ENCODE measurements at regions not wholly inside any gene's neighbourhood (a gene's known extent, or its start where the extent isn't known, plus 50 kb on each side); places are given as distances from the start of the nearest gene placed in this dataset.

- no peaks in the 10 kb centered on the region for H3K9me2 ChIP-seq (replicated peaks; ENCODE audit: insufficient read depth)
Observed at GRCh38 chr2:172246649-172247048, 143.9 kb upstream of the DLX2 start.

DNA sequence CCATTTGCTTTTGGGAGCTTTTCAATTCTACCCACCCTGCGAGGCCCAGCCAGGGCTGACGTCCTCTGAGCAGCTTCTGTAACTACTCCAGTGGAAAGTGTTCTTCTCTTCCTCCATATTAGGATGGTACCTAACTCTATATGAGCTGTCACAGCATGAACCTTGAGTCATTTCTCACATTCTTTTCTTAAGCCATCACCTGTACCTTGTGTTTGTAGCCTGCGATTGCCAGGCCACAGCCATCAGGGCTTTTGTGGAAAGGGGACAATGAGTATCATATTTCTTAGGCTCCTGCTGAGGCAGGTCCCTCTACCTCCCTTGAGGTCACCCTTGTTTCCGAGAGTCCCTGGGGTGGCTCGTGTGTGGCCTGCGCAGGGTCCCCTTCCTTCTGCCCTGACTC, 144.5 kb upstream of the DLX2 start:
- Histone ChIP-seq H3K4me3 (no peak overlapping the region), H3K27ac (no peak overlapping the region), H3K4me1 (ENCODE audit: insufficient read depth) (no peaks in the 10 kb centered on the region), H3K9me2 (replicated peaks; ENCODE audit: insufficient read depth) (no peaks in the 10 kb centered on the region), H3K4me2 (no peak overlapping the region), H2AFZ (no peak overlapping the region), H3K36me3 (replicated peaks; ENCODE audit: insufficient read depth, low read depth) (no peaks in the 10 kb centered on the region), H3K79me2 (no peaks in the 10 kb centered on the region), H3K9me3 (ENCODE audit: low read depth) (no peaks in the 10 kb centered on the region), H3K27me3 (no peaks in the 10 kb centered on the region), H4K20me1 (ENCODE audit: insufficient read depth, poor library complexity, severe bottlenecking) (no peaks in the 10 kb centered on the region)
- TF ChIP-seq EZH2 (IDR thresholded peaks at IDR 0.05; ENCODE audit: borderline replicate concordance) (no peak), CTCF (IDR thresholded peaks at IDR 0.05; ENCODE audit: poor library complexity) (no peak)
- DNase-seq (ENCODE audit: low spot score) = no peak
- WGBS (ENCODE audit: low lambda C conversion rate, missing lambda C conversion rate) = 88% methylated on average over 6 of the region's 6 CpGs

More at GRCh38 chr2:172246649-172247048, 143.9 kb upstream of the DLX2 start:
- WGBS (ENCODE audit: low lambda C conversion rate, missing lambda C conversion rate) = 85% methylated on average over 4 of the region's 4 CpGs
- no peak for TF ChIP-seq CTCF (IDR thresholded peaks at IDR 0.05; ENCODE audit: poor library complexity)
- TF ChIP-seq EZH2phosphoT487 (IDR thresholded peaks at IDR 0.05; ENCODE audit: low read depth, severe bottlenecking, unreplicated experiment) = no peak
- no peak for TF ChIP-seq EZH2 (IDR thresholded peaks at IDR 0.05; ENCODE audit: borderline replicate concordance)
- Histone ChIP-seq H3K9me3 (ENCODE audit: low read depth) (no peaks in the 10 kb centered on the region), H3K36me3 (replicated peaks; ENCODE audit: insufficient read depth, low read depth) (no peaks in the 10 kb centered on the region), H3K4me1 (ENCODE audit: insufficient read depth) (no peaks in the 10 kb centered on the region), H3K4me2 (no peak overlapping the region), H3K27me3 (no peaks in the 10 kb centered on the region), H3K4me3 (no peak overlapping the region), H2AFZ (no peak overlapping the region), H3K27ac (no peak overlapping the region), H4K20me1 (ENCODE audit: insufficient read depth, poor library complexity, severe bottlenecking) (no peaks in the 10 kb centered on the region), H3K79me2 (no peaks in the 10 kb centered on the region)
- no peak for DNase-seq (ENCODE audit: low spot score)

DNA sequence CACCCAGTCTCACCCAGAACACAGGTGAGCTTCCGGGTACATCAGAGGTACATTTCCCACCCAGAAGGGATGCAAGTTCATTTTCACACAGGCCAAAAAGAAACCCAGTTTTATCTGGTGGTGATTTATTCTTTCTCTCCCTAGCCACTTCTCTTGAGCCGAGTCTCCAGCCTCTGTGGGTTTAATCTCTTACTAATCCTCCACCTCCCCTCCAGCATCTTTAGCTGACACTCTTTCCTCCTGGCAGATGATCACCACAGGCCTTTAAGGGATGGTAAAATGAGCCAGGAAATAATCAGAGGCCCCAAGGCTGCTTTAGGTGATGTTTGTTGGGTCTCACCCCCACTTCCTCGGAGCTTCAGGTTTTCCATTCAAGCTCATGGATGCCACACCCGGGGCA, 145.7 kb upstream of the DLX2 start:
- Histone ChIP-seq H3K27ac (no peak overlapping the region), H2AFZ (no peak overlapping the region), H3K27me3 (no peaks in the 10 kb centered on the region), H3K4me3 (no peak overlapping the region), H3K4me2 (no peak overlapping the region), H3K4me1 (ENCODE audit: insufficient read depth) (peaks cover 4% of the 10 kb centered on the region), H3K9me3 (ENCODE audit: low read depth) (no peaks in the 10 kb centered on the region), H3K36me3 (replicated peaks; ENCODE audit: insufficient read depth, low read depth) (no peaks in the 10 kb centered on the region), H3K9me2 (replicated peaks; ENCODE audit: insufficient read depth) (no peaks in the 10 kb centered on the region), H3K79me2 (no peaks in the 10 kb centered on the region), H4K20me1 (ENCODE audit: insufficient read depth, poor library complexity, severe bottlenecking) (no peaks in the 10 kb centered on the region)
- no peak for TF ChIP-seq EZH2phosphoT487 (IDR thresholded peaks at IDR 0.05; ENCODE audit: low read depth, severe bottlenecking, unreplicated experiment)
- no peak for TF ChIP-seq EZH2 (IDR thresholded peaks at IDR 0.05; ENCODE audit: borderline replicate concordance)
- no peak for TF ChIP-seq CTCF (IDR thresholded peaks at IDR 0.05; ENCODE audit: poor library complexity)
- DNase-seq (ENCODE audit: low spot score) = no peak
- 72% methylated on average over 4 of the region's 4 CpGs for WGBS (ENCODE audit: low lambda C conversion rate, missing lambda C conversion rate)

DNA sequence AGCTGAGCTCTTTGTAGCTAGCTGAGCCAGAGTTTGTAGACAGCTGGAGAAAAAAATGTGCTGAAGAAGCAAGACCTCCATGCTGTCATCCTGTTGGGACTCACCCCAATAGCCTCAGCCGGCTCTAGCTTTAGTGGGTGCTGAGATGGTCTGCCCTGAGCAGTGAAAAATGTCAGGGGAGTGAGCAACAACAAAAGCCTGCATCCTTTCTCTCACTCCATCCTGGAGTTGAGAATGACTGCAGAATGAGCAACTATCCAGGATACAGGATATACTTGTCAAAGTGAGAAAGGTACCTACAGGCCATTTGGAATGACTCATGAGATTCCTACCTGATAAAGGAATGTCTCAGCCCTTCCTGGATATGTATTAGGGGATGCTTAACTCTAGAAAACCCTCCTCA, 146.1 kb upstream of the DLX2 start:
- H3K27me3 ChIP-seq = no peaks in the 10 kb centered on the region
- H3K9me2 ChIP-seq (replicated peaks; ENCODE audit: insufficient read depth) = no peaks in the 10 kb centered on the region
- H3K9me3 ChIP-seq (ENCODE audit: low read depth) = no peaks in the 10 kb centered on the region
- 79% methylated on average over 1 of the region's 1 CpG for WGBS (ENCODE audit: low lambda C conversion rate, missing lambda C conversion rate)
- TF ChIP-seq EZH2phosphoT487 (IDR thresholded peaks at IDR 0.05; ENCODE audit: low read depth, severe bottlenecking, unreplicated experiment) = no peak
- no peak for TF ChIP-seq CTCF (IDR thresholded peaks at IDR 0.05; ENCODE audit: poor library complexity)
- TF ChIP-seq EZH2 (IDR thresholded peaks at IDR 0.05; ENCODE audit: borderline replicate concordance) = no peak
- no peaks in the 10 kb centered on the region for H3K36me3 ChIP-seq (replicated peaks; ENCODE audit: insufficient read depth, low read depth)
- no peak overlapping the region for H3K27ac ChIP-seq
- no peak overlapping the region for H3K4me3 ChIP-seq
- DNase-seq (ENCODE audit: low spot score) = no peak
- H2AFZ ChIP-seq = no peak overlapping the region
- H4K20me1 ChIP-seq (ENCODE audit: insufficient read depth, poor library complexity, severe bottlenecking) = no peaks in the 10 kb centered on the region
- H3K4me2 ChIP-seq = no peak overlapping the region
- peaks cover 4% of the 10 kb centered on the region for H3K4me1 ChIP-seq (ENCODE audit: insufficient read depth)
- no peaks in the 10 kb centered on the region for H3K79me2 ChIP-seq
